Testis (tissue), 2 donors: ENCODE measurements at regions not wholly inside any gene's neighbourhood (a gene's known extent, or its start where the extent isn't known, plus 50 kb on each side); places are given as distances from the start of the nearest gene placed in this dataset.

Source experiments
- DNase-seq: peaks from one replicate; pipeline ENCODE4 v3.0.0-alpha.2; 2019
- H3K27ac ChIP-seq, 2 donors: fragments of 200-600 bp; sonication (generic); one replicate each; pipeline ENCODE4 v1.5.1; 2019
- H3K27me3 ChIP-seq: fragments of 200-600 bp; sonication (generic); one replicate; pipeline ENCODE4 v1.5.1; 2019
- H3K36me3 ChIP-seq: fragments of 200-600 bp; sonication (generic); one replicate; pipeline ENCODE4 v1.5.1; 2017; ENCODE audit warnings: low read depth; ENCODE audit errors: missing control alignments
- H3K4me1 ChIP-seq: fragments of 200-600 bp; sonication (generic); one replicate; pipeline ENCODE4 v1.5.1; 2019
- H3K4me3 ChIP-seq, 2 donors: fragments of 200-600 bp; sonication (generic); one replicate each; pipeline ENCODE4 v1.5.1; 2017 to 2019
- H3K9me3 ChIP-seq: fragments of 200-600 bp; sonication (generic); one replicate; pipeline ENCODE4 v1.5.1; 2017
- CTCF ChIP-seq, 3 experiments: fragments of 450-650 bp in 2 of 3; fragments of 200-600 bp in 1 of 3; sonication (generic) in 1 of 3; IDR thresholded peaks; one replicate each; pipeline ENCODE4 v1.5.1; 2016 to 2019; ENCODE audit warnings: antibody characterized with exemption in 3 of 3, mild to moderate bottlenecking in 2 of 3, moderate library complexity in 1 of 3
- POLR2A ChIP-seq: fragments of 450-650 bp; IDR thresholded peaks from one replicate; pipeline ENCODE4 v1.6.1; 2017; ENCODE audit warnings: antibody characterized with exemption, mild to moderate bottlenecking, moderate library complexity
- WGBS, 2 donors: methylation state at CpG; one replicate each; pipeline ENCODE4 v1.1.5; 2018; 5-methylcytosine and 5-hydroxymethylcytosine counted together
- intact Hi-C: fragments of 100-400 bp; cut with DNase I; formaldehyde crosslinking; loops from one replicate; pipeline ENCODE4 v1.15.1; 2023; ENCODE audit warnings: low total_unique reads

DNA sequence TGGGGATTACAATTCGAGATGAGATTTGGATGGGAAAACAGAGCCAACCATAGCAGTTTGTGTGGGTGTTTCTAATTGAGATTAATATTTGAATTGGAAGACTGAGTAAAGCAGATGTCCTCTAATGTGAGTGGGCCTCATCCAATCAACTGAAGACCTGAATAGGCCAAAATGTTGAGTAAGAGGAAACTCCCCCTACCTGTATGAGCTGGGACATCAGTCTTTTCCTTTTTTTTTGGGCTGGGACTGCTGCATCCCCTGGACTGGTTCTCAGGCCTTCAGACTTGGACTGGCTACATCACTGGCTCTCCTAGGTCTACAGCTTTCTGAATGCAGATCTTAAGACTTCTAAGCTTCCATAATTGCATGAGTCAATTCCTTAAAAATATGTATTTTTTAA is 144.1 kb downstream of the CD47 start:
- no peaks in the 10 kb centered on the region for H3K4me1 ChIP-seq
- intact Hi-C loops: no loop called here
- no peak overlapping the region for H3K4me3 ChIP-seq
- no peaks in the 10 kb centered on the region for H3K9me3 ChIP-seq
- WGBS, 2 donors: 83 to 85% methylated on average over 1 of the region's 1 CpG
- H3K36me3 ChIP-seq: no peaks in the 10 kb centered on the region
- DNase-seq: no peak
- TF ChIP-seq CTCF (IDR thresholded peaks at IDR 0.05): no peak
- no peak for TF ChIP-seq POLR2A
- no peaks in the 10 kb centered on the region for H3K27me3 ChIP-seq
- H3K27ac ChIP-seq: no peak overlapping the region

DNA sequence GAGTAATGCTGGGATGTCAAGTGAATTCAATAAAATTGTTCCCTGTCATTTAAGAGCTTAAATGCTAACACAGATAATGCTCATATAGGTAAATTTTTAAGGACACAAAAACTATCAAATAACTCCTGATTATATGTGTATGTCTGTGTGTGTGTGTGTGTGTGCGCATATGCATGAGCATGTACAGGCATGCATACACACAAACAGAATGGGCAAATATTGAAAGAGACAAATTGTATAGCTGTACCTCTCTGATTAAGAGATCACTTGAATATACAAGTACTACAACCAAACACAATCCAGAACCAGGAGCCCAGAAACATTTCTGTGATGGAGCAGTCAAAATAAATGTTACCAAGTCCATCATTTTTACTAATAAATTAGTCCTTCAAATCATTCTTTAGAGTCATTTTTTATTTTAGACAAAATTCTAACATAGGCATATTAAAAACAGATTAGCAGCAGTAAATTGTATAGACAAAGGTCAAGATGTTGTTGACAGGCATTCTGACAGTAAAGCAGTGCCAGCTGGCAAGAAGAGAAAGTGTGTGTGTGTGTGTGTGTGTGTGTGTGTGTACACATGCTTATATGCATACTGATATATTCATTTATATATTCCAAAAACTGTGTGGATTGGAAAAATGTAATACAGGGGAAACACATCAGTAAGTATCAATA is 145.3 kb downstream of the CD47 start:
- H3K36me3 ChIP-seq: no peaks in the 10 kb centered on the region
- no peaks in the 10 kb centered on the region for H3K4me1 ChIP-seq
- TF ChIP-seq CTCF (IDR thresholded peaks at IDR 0.05) (no peak), POLR2A (no peak)
- H3K4me3 ChIP-seq: no peak overlapping the region
- H3K27ac ChIP-seq: no peak overlapping the region
- DNase-seq: no peak
- intact Hi-C loops: no loop called here
- no peaks in the 10 kb centered on the region for H3K27me3 ChIP-seq
- WGBS, 2 donors: 76 to 90% methylated on average over 1 of the region's 1 CpG
- H3K9me3 ChIP-seq: no peaks in the 10 kb centered on the region

DNA sequence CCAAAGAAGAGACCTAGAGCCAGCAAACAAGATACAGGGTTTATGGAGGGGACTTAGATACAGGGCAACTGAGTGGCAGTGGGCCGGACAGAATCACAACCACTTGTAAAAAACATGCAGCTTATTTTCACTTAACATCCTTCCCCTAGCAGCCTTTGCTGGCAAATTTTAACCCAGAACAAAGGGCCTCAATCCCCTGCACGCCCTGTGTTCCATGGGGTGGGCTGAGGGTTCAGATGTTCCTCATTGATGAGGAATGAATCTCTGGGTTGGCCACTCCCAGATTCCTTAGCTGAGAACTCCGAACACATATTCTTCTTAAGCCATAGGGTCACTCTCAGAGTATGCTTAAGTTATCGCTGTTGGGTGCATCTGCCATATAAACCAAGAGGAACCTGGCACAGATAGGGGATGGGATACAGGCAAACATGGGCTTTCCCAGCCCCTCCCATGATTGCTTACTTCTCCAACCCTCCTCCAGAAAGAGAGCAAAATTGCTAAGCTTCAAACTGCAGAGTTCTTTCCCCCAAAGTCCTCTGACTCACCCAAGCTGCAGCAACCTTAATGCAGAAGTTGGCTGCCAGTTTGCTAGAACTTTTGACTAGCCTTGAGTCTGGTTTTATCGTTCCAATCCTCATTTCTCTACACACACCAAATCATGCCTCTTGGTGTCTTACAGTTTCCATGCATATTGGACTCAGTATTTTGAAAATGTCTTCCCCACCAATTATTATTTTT is 146.9 kb downstream of the CD47 start:
- no peaks in the 10 kb centered on the region for H3K4me1 ChIP-seq
- no peaks in the 10 kb centered on the region for H3K36me3 ChIP-seq
- 83 to 91% methylated on average over 5 of the region's 5 CpGs for WGBS, 2 donors
- no peaks in the 10 kb centered on the region for H3K27me3 ChIP-seq
- no peak overlapping the region for H3K27ac ChIP-seq
- no peak for TF ChIP-seq POLR2A
- no peak for TF ChIP-seq CTCF (IDR thresholded peaks at IDR 0.05)
- intact Hi-C loops: no loop called here
- H3K4me3 ChIP-seq: no peak overlapping the region
- H3K9me3 ChIP-seq: no peaks in the 10 kb centered on the region
- DNase-seq: no peak

DNA sequence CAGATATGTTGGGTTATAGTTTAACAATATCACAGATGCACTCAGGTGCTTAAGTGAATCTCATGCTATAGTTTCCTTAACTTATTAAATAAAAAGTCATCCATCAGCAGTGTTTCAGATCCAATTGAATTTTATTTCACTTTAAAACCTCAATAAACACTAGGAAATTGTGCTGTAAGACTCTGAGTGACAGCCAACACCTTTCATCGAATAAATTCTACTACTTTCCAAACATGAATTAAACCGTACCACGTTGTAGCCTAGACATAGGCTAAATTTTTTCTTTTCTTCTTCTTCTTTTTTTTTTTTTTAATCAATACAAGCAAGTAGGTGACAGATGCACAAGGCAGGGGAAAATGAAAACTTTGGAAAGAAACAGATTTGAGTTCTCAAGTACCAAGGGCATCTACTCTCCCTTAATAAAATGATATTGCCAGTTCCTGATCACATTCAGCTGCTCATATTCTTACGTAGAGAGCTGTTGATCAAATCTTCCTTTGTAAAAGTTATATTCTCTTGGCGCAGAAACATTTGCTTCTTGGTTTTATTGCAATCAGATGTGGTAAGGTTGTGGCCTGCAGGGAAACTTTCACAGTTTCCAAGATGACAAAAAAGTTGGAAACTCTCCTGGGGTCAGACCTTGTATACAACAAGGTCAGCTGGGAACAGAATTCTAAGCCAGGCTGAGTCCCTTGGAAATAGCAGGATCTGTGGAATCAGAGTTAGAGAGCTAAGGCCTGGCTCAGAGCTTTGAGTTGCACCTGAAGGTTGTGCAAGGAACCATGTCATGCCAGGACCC is 147.7 kb downstream of the CD47 start:
- no peak for DNase-seq
- Histone ChIP-seq H3K36me3 (no peaks in the 10 kb centered on the region), H3K9me3 (no peaks in the 10 kb centered on the region), H3K27ac (no peak overlapping the region), H3K27me3 (no peaks in the 10 kb centered on the region), H3K4me1 (no peaks in the 10 kb centered on the region), H3K4me3 (no peak overlapping the region)
- intact Hi-C loops: no loop called here
- 70 to 77% methylated on average over 5 of the region's 5 CpGs for WGBS, 2 donors
- TF ChIP-seq CTCF (IDR thresholded peaks at IDR 0.05) (no peak), POLR2A (no peak)
